Spleen (tissue), 7 donors: ENCODE measurements at regions not wholly inside any gene's neighbourhood (a gene's known extent, or its start where the extent isn't known, plus 50 kb on each side); places are given as distances from the start of the nearest gene placed in this dataset.

Experiments
- CTCF ChIP-seq, 11 experiments: fragments of 200-600 bp in 7 of 11; fragments of 450-650 bp in 4 of 11; sonication (generic) in 4 of 11; IDR thresholded peaks in 8 of 11; conservative IDR thresholded peaks in 3 of 11; 1 replicate in 7 of 11; 2 replicates in 4 of 11; pipeline versions ENCODE4 v1.4.0 to v1.8.0; 2016 to 2021; ENCODE audit warnings: antibody characterized with exemption in 11 of 11, inconsistent platforms in 4 of 11, mild to moderate bottlenecking in 1 of 11
- POLR2A ChIP-seq, 3 donors: fragments of 450-650 bp; IDR thresholded peaks; one replicate each; pipeline ENCODE4 v1.5.1; 2017; ENCODE audit warnings: antibody characterized with exemption in 3 of 3, mild to moderate bottlenecking in 1 of 3
- POLR2AphosphoS5 ChIP-seq, 3 donors: sonication (generic); formaldehyde crosslinking; IDR thresholded peaks; one replicate each; pipeline ENCODE4 v1.5.1; 2017; ENCODE audit warnings: antibody characterized with exemption in 3 of 3
- donor health status: DM: no; HTN: no; CAD: no; lungs with moderate emphysema.
- donor health status: DM: no; HTN: no; CAD: no.
- donor health status: DM: no; HTN: no; CAD: no.

- no peak for TF ChIP-seq CTCF (IDR thresholded peaks at IDR 0.05 in 8 of 11, conservative IDR thresholded peaks at IDR 0.05 in 3 of 11)
- no peak for TF ChIP-seq POLR2A (IDR thresholded peaks at IDR 0.05)
- TF ChIP-seq POLR2AphosphoS5 (IDR thresholded peaks at IDR 0.05), result no peak
Measured at GRCh38 chr11:127226380-127226779, 225.8 kb upstream of the KIRREL3 start.
